ENCODE measurements at regions not wholly inside any gene's neighbourhood (a gene's known extent, or its start where the extent isn't known, plus 50 kb on each side); places are given as distances from the start of the nearest gene placed in this dataset.

GRCh38 chr17:69907132-69907847 is 167.7 kb upstream of the KCNJ16 start:
- DNase-seq, result no peak

- no peak for DNase-seq
These were observed 166.2 kb upstream of the KCNJ16 start for GRCh38 chr17:69908626-69909368.

GRCh38 chr17:69909389-69909788 is 165.6 kb upstream of the KCNJ16 start:
- DNase-seq, result no peak

- DNase-seq, result no peak
These were observed 162.2 kb upstream of the KCNJ16 start for GRCh38 chr17:69912805-69913204.

GRCh38 chr17:69913216-69913615 is 161.8 kb upstream of the KCNJ16 start:
- no peak for DNase-seq

GRCh38 chr17:69913616-69914015 is 161.4 kb upstream of the KCNJ16 start:
- DNase-seq, result no peak

- no peak for DNase-seq
These were observed 160.5 kb upstream of the KCNJ16 start for GRCh38 chr17:69914520-69914919.

- no peak for DNase-seq
These were observed 158.3 kb upstream of the KCNJ16 start for GRCh38 chr17:69916761-69917160.

GRCh38 chr17:69918164-69918563 is 156.9 kb upstream of the KCNJ16 start:
- DNase-seq, result no peak

- no peak for DNase-seq
These were observed 155.2 kb upstream of the KCNJ16 start for GRCh38 chr17:69919789-69920188.

- no peak for DNase-seq
These were observed 154.0 kb upstream of the KCNJ16 start for GRCh38 chr17:69921046-69921445.

GRCh38 chr17:69928611-69929010 is 146.4 kb upstream of the KCNJ16 start:
- DNase-seq, result no peak

GRCh38 chr17:69936996-69937395 is 138.0 kb upstream of the KCNJ16 start:
- no peak for DNase-seq

GRCh38 chr17:69943058-69943457 is 132.0 kb upstream of the KCNJ16 start:
- DNase-seq, result no peak

GRCh38 chr17:69944406-69944805 is 130.6 kb upstream of the KCNJ16 start:
- DNase-seq, result no peak

- no peak for DNase-seq
These were observed 129.3 kb upstream of the KCNJ16 start for GRCh38 chr17:69945698-69946185.

- no peak for DNase-seq
These were observed 127.8 kb upstream of the KCNJ16 start for GRCh38 chr17:69947027-69947759.

- no peak for DNase-seq
These were observed 126.6 kb upstream of the KCNJ16 start for GRCh38 chr17:69948406-69948805.

- no peak for DNase-seq
These were observed 125.5 kb upstream of the KCNJ16 start for GRCh38 chr17:69949496-69949895.

GRCh38 chr17:69949973-69950695 is 124.9 kb upstream of the KCNJ16 start:
- no peak for DNase-seq

- no peak for DNase-seq
These were observed 124.2 kb upstream of the KCNJ16 start for GRCh38 chr17:69950701-69951418.

- no peak for DNase-seq
These were observed 120.6 kb upstream of the KCNJ16 start for GRCh38 chr17:69954241-69954925.

Data from NCI-H1694 (cell line).